HUES6 (cell line): ENCODE measurements at regions not wholly inside any gene's neighbourhood (a gene's known extent, or its start where the extent isn't known, plus 50 kb on each side); places are given as distances from the start of the nearest gene placed in this dataset.

Experiments used
- H3K27ac ChIP-seq: 2 replicates; pipeline ENCODE4 v1.7.0; 2013; ENCODE audit warnings: low read depth, mild to moderate bottlenecking, low read length, inconsistent platforms
- H3K27me3 ChIP-seq: 2 replicates; pipeline ENCODE4 v1.6.1; 2013; ENCODE audit warnings: low read length; ENCODE audit not compliant: control insufficient read depth, insufficient read depth
- H3K36me3 ChIP-seq: 2 replicates; pipeline ENCODE4 v1.6.1; 2013; ENCODE audit warnings: low read length; ENCODE audit not compliant: control insufficient read depth, insufficient read depth
- H3K4me1 ChIP-seq: 2 replicates; pipeline ENCODE4 v1.6.1; 2013; ENCODE audit warnings: low read length; ENCODE audit not compliant: control insufficient read depth, insufficient read depth
- H3K4me3 ChIP-seq: 2 replicates; pipeline ENCODE4 v1.5.1; 2013; ENCODE audit warnings: low read depth, low read length
- H3K9ac ChIP-seq: one replicate; pipeline ENCODE4 v1.6.1; 2013; ENCODE audit warnings: mild to moderate bottlenecking, low read length
- H3K9me3 ChIP-seq: 2 replicates; pipeline ENCODE4 v1.6.1; 2013; ENCODE audit warnings: low read depth, low read length; ENCODE audit not compliant: control insufficient read depth, insufficient read depth

- no peaks in the 10 kb centered on the region for H3K36me3 ChIP-seq
- no peaks in the 10 kb centered on the region for H3K27me3 ChIP-seq
- peaks cover 2% of the 10 kb centered on the region; the same call in 1 of the 2 replicates for H3K9me3 ChIP-seq
- H3K4me1 ChIP-seq, result no peaks in the 10 kb centered on the region
- no peak overlapping the region for H3K9ac ChIP-seq
- no peak overlapping the region for H3K27ac ChIP-seq
- H3K4me3 ChIP-seq, result no peak overlapping the region
These were observed 525.8 kb upstream of the FTMT start for GRCh38 chr5:121325930-121326329.

GRCh38 chr5:121350181-121350930, 501.3 kb upstream of the FTMT start:
- H3K27me3 ChIP-seq, result no peaks in the 10 kb centered on the region
- H3K36me3 ChIP-seq, result no peaks in the 10 kb centered on the region
- no peak overlapping the region for H3K4me3 ChIP-seq
- H3K4me1 ChIP-seq, result no peaks in the 10 kb centered on the region
- no peaks in the 10 kb centered on the region for H3K9me3 ChIP-seq
- no peak overlapping the region for H3K27ac ChIP-seq
- no peak overlapping the region for H3K9ac ChIP-seq

- no peak overlapping the region for H3K4me3 ChIP-seq
- no peaks in the 10 kb centered on the region for H3K27me3 ChIP-seq
- no peaks in the 10 kb centered on the region for H3K9me3 ChIP-seq
- no peak overlapping the region for H3K27ac ChIP-seq
- no peaks in the 10 kb centered on the region for H3K36me3 ChIP-seq
- no peak overlapping the region for H3K9ac ChIP-seq
- H3K4me1 ChIP-seq, result no peaks in the 10 kb centered on the region
These were observed 485.2 kb upstream of the FTMT start for GRCh38 chr5:121366515-121366914.

- Histone ChIP-seq H3K36me3 (no peaks in the 10 kb centered on the region), H3K27ac (no peak overlapping the region), H3K9ac (no peak overlapping the region), H3K9me3 (no peaks in the 10 kb centered on the region), H3K4me3 (no peak overlapping the region), H3K4me1 (no peaks in the 10 kb centered on the region), H3K27me3 (no peaks in the 10 kb centered on the region)
These were observed 478.3 kb upstream of the FTMT start for GRCh38 chr5:121373371-121373770.

- H3K36me3 ChIP-seq, result no peaks in the 10 kb centered on the region
- H3K9me3 ChIP-seq, result no peaks in the 10 kb centered on the region
- no peak overlapping the region for H3K9ac ChIP-seq
- 0 out of 2 replicates have a peak, but pooled peaks cover 3% of the 10 kb centered on the region for H3K4me1 ChIP-seq
- no peak overlapping the region for H3K27ac ChIP-seq
- H3K27me3 ChIP-seq, result no peaks in the 10 kb centered on the region
- H3K4me3 ChIP-seq, result no peak overlapping the region
These were observed 474.2 kb upstream of the FTMT start for GRCh38 chr5:121377461-121377860.

- Histone ChIP-seq H3K4me1 (0 out of 2 replicates have a peak, but pooled peaks cover 3% of the 10 kb centered on the region), H3K9ac (no peak overlapping the region), H3K4me3 (no peak overlapping the region), H3K36me3 (no peaks in the 10 kb centered on the region), H3K27me3 (no peaks in the 10 kb centered on the region), H3K9me3 (no peaks in the 10 kb centered on the region), H3K27ac (no peak overlapping the region)
These were observed 473.6 kb upstream of the FTMT start for GRCh38 chr5:121378046-121378445.

- Histone ChIP-seq H3K9me3 (no peaks in the 10 kb centered on the region), H3K27ac (no peak overlapping the region), H3K9ac (no peak overlapping the region), H3K4me1 (0 out of 2 replicates have a peak, but pooled peaks cover 3% of the 10 kb centered on the region), H3K27me3 (no peaks in the 10 kb centered on the region), H3K36me3 (no peaks in the 10 kb centered on the region), H3K4me3 (no peak overlapping the region)
These were observed 472.9 kb upstream of the FTMT start for GRCh38 chr5:121378559-121379359.

- H3K27ac ChIP-seq, result no peak overlapping the region
- no peaks in the 10 kb centered on the region for H3K27me3 ChIP-seq
- no peaks in the 10 kb centered on the region for H3K9me3 ChIP-seq
- H3K36me3 ChIP-seq, result no peaks in the 10 kb centered on the region
- H3K9ac ChIP-seq, result no peak overlapping the region
- H3K4me3 ChIP-seq, result no peak overlapping the region
- 0 out of 2 replicates have a peak, but pooled peaks cover 3% of the 10 kb centered on the region for H3K4me1 ChIP-seq
These were observed 471.6 kb upstream of the FTMT start for GRCh38 chr5:121380066-121380465.

- Histone ChIP-seq H3K27me3 (no peaks in the 10 kb centered on the region), H3K4me3 (no peak overlapping the region), H3K36me3 (no peaks in the 10 kb centered on the region), H3K27ac (no peak overlapping the region), H3K9me3 (no peaks in the 10 kb centered on the region), H3K4me1 (no peaks in the 10 kb centered on the region), H3K9ac (no peak overlapping the region)
These were observed 467.3 kb upstream of the FTMT start for GRCh38 chr5:121384359-121384758.

- Histone ChIP-seq H3K27me3 (no peaks in the 10 kb centered on the region), H3K27ac (no peak overlapping the region), H3K9ac (no peak overlapping the region), H3K36me3 (no peaks in the 10 kb centered on the region), H3K9me3 (no peaks in the 10 kb centered on the region), H3K4me3 (no peak overlapping the region), H3K4me1 (no peaks in the 10 kb centered on the region)
These were observed 465.3 kb upstream of the FTMT start for GRCh38 chr5:121386334-121386733.

GRCh38 chr5:121396716-121397115, 455.0 kb upstream of the FTMT start:
- no peak overlapping the region for H3K9ac ChIP-seq
- H3K4me1 ChIP-seq, result no peaks in the 10 kb centered on the region
- H3K27me3 ChIP-seq, result no peaks in the 10 kb centered on the region
- no peaks in the 10 kb centered on the region for H3K36me3 ChIP-seq
- no peak overlapping the region for H3K4me3 ChIP-seq
- no peaks in the 10 kb centered on the region for H3K9me3 ChIP-seq
- no peak overlapping the region for H3K27ac ChIP-seq
